ENCODE measurements at regions not wholly inside any gene's neighbourhood (a gene's known extent, or its start where the extent isn't known, plus 50 kb on each side); places are given as distances from the start of the nearest gene placed in this dataset.

DNA sequence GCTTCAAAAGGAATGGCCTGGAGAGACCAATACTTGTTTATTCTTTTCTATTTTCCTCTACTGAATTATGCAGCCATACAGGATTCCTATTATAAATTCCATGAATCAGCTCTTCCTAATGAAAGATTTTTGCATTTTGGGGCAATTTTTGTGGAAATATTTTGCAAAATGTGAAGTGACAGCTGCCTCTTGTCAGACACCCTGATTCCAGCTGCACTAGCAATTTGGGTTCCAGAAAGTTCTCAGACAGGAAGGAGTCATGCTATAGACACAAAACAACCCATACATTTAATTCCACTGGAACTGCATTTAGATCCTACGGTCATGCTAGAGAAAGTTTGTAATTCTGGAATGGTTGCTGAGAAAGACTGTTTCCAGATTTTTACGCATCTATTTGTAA lies 119.5 kb downstream of the XCL2 start:
- TF ChIP-seq, protein P1, sequence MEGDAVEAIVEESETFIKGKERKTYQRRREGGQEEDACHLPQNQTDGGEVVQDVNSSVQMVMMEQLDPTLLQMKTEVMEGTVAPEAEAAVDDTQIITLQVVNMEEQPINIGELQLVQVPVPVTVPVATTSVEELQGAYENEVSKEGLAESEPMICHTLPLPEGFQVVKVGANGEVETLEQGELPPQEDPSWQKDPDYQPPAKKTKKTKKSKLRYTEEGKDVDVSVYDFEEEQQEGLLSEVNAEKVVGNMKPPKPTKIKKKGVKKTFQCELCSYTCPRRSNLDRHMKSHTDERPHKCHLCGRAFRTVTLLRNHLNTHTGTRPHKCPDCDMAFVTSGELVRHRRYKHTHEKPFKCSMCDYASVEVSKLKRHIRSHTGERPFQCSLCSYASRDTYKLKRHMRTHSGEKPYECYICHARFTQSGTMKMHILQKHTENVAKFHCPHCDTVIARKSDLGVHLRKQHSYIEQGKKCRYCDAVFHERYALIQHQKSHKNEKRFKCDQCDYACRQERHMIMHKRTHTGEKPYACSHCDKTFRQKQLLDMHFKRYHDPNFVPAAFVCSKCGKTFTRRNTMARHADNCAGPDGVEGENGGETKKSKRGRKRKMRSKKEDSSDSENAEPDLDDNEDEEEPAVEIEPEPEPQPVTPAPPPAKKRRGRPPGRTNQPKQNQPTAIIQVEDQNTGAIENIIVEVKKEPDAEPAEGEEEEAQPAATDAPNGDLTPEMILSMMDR (IDR thresholded peaks at IDR 0.05) = no peak
- no peak for TF ChIP-seq POLR2A (IDR thresholded peaks at IDR 0.05)

Measured in testis (tissue), 2 donors.